Right forelimb (tissue), 1 donor: ENCODE measurements at regions not wholly inside any gene's neighbourhood (a gene's known extent, or its start where the extent isn't known, plus 50 kb on each side); places are given as distances from the start of the nearest gene placed in this dataset.
"Not testable (repeated sequence)": the region's sequence is repeated elsewhere in the genome, so short reads cannot be mapped to it uniquely, and the experiment has no call there.

Experiments used
- DNase-seq: peaks from one replicate; pipeline ENCODE4 v3.0.0-alpha.2; 2018

- DNase-seq: not testable (repeated sequence)
These were observed 383.1 kb upstream of the EMCN start for GRCh38 chr4:100900945-100901344.

- no peak for DNase-seq
These were observed 382.3 kb upstream of the EMCN start for GRCh38 chr4:100900134-100900533.

- no peak for DNase-seq
These were observed 381.0 kb upstream of the EMCN start for GRCh38 chr4:100898844-100899243.

- no peak for DNase-seq
These were observed 377.9 kb upstream of the EMCN start for GRCh38 chr4:100895556-100896197.

- DNase-seq: no peak
These were observed 376.6 kb upstream of the EMCN start for GRCh38 chr4:100894339-100894870.

- DNase-seq: no peak
These were observed 374.0 kb upstream of the EMCN start for GRCh38 chr4:100891808-100892207.

- no peak for DNase-seq
These were observed 372.1 kb upstream of the EMCN start for GRCh38 chr4:100889898-100890297.

- no peak for DNase-seq
These were observed 371.6 kb upstream of the EMCN start for GRCh38 chr4:100889401-100889800.

- no peak for DNase-seq
These were observed 364.8 kb upstream of the EMCN start for GRCh38 chr4:100882661-100883060.

- DNase-seq: no peak
These were observed 363.5 kb upstream of the EMCN start for GRCh38 chr4:100881283-100881682.

GRCh38 chr4:100880011-100880410, 362.2 kb upstream of the EMCN start:
- DNase-seq: no peak

GRCh38 chr4:100879471-100879870, 361.6 kb upstream of the EMCN start:
- no peak for DNase-seq

GRCh38 chr4:100876546-100876945, 358.7 kb upstream of the EMCN start:
- DNase-seq: no peak

- no peak for DNase-seq
These were observed 357.7 kb upstream of the EMCN start for GRCh38 chr4:100875296-100876068.

GRCh38 chr4:100872811-100873210, 355.0 kb upstream of the EMCN start:
- DNase-seq: no peak

GRCh38 chr4:100870940-100871772, 353.3 kb upstream of the EMCN start:
- DNase-seq: no peak

GRCh38 chr4:100869276-100869675, 351.5 kb upstream of the EMCN start:
- DNase-seq: no peak

- DNase-seq: not testable (repeated sequence)
These were observed 350.5 kb upstream of the EMCN start for GRCh38 chr4:100868281-100868680.

- no peak for DNase-seq
These were observed 334.5 kb upstream of the EMCN start for GRCh38 chr4:100852326-100852725.

GRCh38 chr4:100849319-100849718, 331.5 kb upstream of the EMCN start:
- DNase-seq: no peak

GRCh38 chr4:100848841-100849240, 331.0 kb upstream of the EMCN start:
- DNase-seq: no peak

GRCh38 chr4:100843910-100844309, 326.1 kb upstream of the EMCN start:
- no peak for DNase-seq

- no peak for DNase-seq
These were observed 325.0 kb upstream of the EMCN start for GRCh38 chr4:100842856-100843255.
